DMS79 treated with DMSO at 0.1 percent for 48 hours (cell line): ENCODE measurements at regions not wholly inside any gene's neighbourhood (a gene's known extent, or its start where the extent isn't known, plus 50 kb on each side); places are given as distances from the start of the nearest gene placed in this dataset.
"Not testable (repeated sequence)": the region's sequence is repeated elsewhere in the genome, so short reads cannot be mapped to it uniquely, and the experiment has no call there.

Experiments used
- DNase-seq: peaks from one replicate; lab custom pipeline; 2025; lab: John Stamatoyannopoulos, UW

GRCh38 chrX:13955975-13956374 lies 73.7 kb downstream of the GEMIN8 start:
- DNase-seq: peak; percentile 14

- DNase-seq: peak; percentile 31
Measured at GRCh38 chrX:13955095-13955647, 74.5 kb downstream of the GEMIN8 start.

- no peak for DNase-seq
Measured at GRCh38 chrX:13952581-13952980, 77.1 kb downstream of the GEMIN8 start.

- DNase-seq: not testable (repeated sequence)
Measured at GRCh38 chrX:13946223-13946622, 83.5 kb downstream of the GEMIN8 start.

GRCh38 chrX:13945787-13946186 lies 83.9 kb downstream of the GEMIN8 start:
- DNase-seq: not testable (repeated sequence)

- DNase-seq: no peak
Measured at GRCh38 chrX:13940671-13941070, 89.0 kb downstream of the GEMIN8 start.

GRCh38 chrX:13939741-13940597 lies 89.7 kb downstream of the GEMIN8 start:
- DNase-seq: peak; percentile 66

- peak; percentile 2 for DNase-seq
Measured at GRCh38 chrX:13938829-13939530, 90.7 kb downstream of the GEMIN8 start.

- DNase-seq: peak; percentile 5
Measured at GRCh38 chrX:13938051-13938828, 91.5 kb downstream of the GEMIN8 start.

GRCh38 chrX:13937370-13938050 lies 92.2 kb downstream of the GEMIN8 start:
- peak; percentile 9 for DNase-seq

- DNase-seq: no peak
Measured at GRCh38 chrX:13936521-13937225, 93.0 kb downstream of the GEMIN8 start.

GRCh38 chrX:13934731-13935130 lies 95.0 kb downstream of the GEMIN8 start:
- no peak for DNase-seq

GRCh38 chrX:13933851-13934250 lies 95.8 kb downstream of the GEMIN8 start:
- DNase-seq: peak; percentile 11

- no peak for DNase-seq
Measured at GRCh38 chrX:13933352-13933751, 96.3 kb downstream of the GEMIN8 start.

GRCh38 chrX:13932416-13932815 lies 97.3 kb downstream of the GEMIN8 start:
- no peak for DNase-seq

- DNase-seq: no peak
Measured at GRCh38 chrX:13927175-13927574, 102.5 kb downstream of the GEMIN8 start.

GRCh38 chrX:13923845-13924244 lies 105.8 kb downstream of the GEMIN8 start:
- no peak for DNase-seq

- DNase-seq: no peak
Measured at GRCh38 chrX:13923289-13923688, 106.4 kb upstream of the GPM6B start.

GRCh38 chrX:13917507-13917906 lies 100.6 kb upstream of the GPM6B start:
- DNase-seq: no peak

- no peak for DNase-seq
Measured at GRCh38 chrX:13911586-13911985, 94.7 kb upstream of the GPM6B start.

- DNase-seq: no peak
Measured at GRCh38 chrX:13906093-13906492, 89.2 kb upstream of the GPM6B start.
